Mammary epithelial cell (primary cell): ENCODE measurements at regions not wholly inside any gene's neighbourhood (a gene's known extent, or its start where the extent isn't known, plus 50 kb on each side); places are given as distances from the start of the nearest gene placed in this dataset.

ENCODE experiments used
- EZH2 ChIP-seq: IDR thresholded peaks from 2 replicates; pipeline ENCODE4 v1.6.1; 2012; ENCODE audit warnings: low read length, inconsistent platforms, borderline replicate concordance
- TF ChIP-seq, protein P1 (sequence below), 2 donors: IDR thresholded peaks in 1 of 2; conservative IDR thresholded peaks in 1 of 2; 2 replicates each; pipeline ENCODE4 v1.5.1; 2011 to 2012; ENCODE audit warnings: inconsistent platforms in 2 of 2, low read length in 2 of 2, mild to moderate bottlenecking in 2 of 2, control low read depth in 1 of 2, low read depth in 1 of 2; ENCODE audit not compliant: insufficient read depth in 1 of 2; ENCODE audit errors: extremely low read depth in 1 of 2

DNA sequence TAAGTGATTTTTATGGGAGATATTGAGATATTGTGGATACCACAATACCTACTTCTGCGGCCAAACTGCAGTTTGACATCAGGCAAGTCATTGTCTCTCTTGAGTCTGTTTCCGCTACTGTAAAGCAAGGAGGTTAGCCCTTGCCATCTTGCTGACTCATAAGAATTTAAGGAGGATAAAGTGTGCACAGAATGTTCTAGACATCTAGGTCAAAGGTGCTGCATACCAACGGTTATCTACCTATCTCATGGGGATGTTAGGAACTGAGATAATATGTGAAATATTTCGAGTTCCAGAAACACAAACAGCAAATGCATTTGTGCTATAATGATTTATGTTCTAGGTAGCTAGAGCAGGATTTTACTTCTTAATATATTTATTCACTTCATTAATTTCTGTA lies 211.5 kb upstream of the NR3C2 start:
- TF ChIP-seq, protein P1, sequence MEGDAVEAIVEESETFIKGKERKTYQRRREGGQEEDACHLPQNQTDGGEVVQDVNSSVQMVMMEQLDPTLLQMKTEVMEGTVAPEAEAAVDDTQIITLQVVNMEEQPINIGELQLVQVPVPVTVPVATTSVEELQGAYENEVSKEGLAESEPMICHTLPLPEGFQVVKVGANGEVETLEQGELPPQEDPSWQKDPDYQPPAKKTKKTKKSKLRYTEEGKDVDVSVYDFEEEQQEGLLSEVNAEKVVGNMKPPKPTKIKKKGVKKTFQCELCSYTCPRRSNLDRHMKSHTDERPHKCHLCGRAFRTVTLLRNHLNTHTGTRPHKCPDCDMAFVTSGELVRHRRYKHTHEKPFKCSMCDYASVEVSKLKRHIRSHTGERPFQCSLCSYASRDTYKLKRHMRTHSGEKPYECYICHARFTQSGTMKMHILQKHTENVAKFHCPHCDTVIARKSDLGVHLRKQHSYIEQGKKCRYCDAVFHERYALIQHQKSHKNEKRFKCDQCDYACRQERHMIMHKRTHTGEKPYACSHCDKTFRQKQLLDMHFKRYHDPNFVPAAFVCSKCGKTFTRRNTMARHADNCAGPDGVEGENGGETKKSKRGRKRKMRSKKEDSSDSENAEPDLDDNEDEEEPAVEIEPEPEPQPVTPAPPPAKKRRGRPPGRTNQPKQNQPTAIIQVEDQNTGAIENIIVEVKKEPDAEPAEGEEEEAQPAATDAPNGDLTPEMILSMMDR (conservative IDR thresholded peaks at IDR 0.05 in 1 of 2, IDR thresholded peaks at IDR 0.05 in 1 of 2; ENCODE audit: extremely low read depth in 1 of 2, insufficient read depth in 1 of 2, low read depth in 1 of 2, low read length in 2 of 2) = no peak
- no peak for TF ChIP-seq EZH2
